ENCODE measurements at regions not wholly inside any gene's neighbourhood (a gene's known extent, or its start where the extent isn't known, plus 50 kb on each side); places are given as distances from the start of the nearest gene placed in this dataset.
"Not testable (repeated sequence)": the region's sequence is repeated elsewhere in the genome, so short reads cannot be mapped to it uniquely, and the experiment has no call there.

- H2AFZ ChIP-seq (ENCODE audit: low read depth, low read length, poor library complexity, severe bottlenecking); intact Hi-C loops (cut with micrococcal nuclease); H4K20me1 ChIP-seq (ENCODE audit: insufficient read depth); H3K9ac ChIP-seq (ENCODE audit: low read length); H3K4me2 ChIP-seq (ENCODE audit: low read length); H3K4me1 ChIP-seq (ENCODE audit: control insufficient read depth in 1 of 2, insufficient read depth in 2 of 2, low read length in 2 of 2); H3K36me3 ChIP-seq (ENCODE audit: control insufficient read depth in 1 of 2, insufficient read depth in 2 of 2, low read length in 2 of 2); POLR2A ChIA-PET; H3K27ac ChIP-seq (ENCODE audit: low read depth, low read length); H3K4me3 ChIP-seq (replicated peaks in 1 of 2; ENCODE audit: low read depth in 1 of 2, low read length in 2 of 2); ATAC-seq; BruUV-seq (replicated peaks); H3K9me2 ChIP-seq (ENCODE audit: insufficient read depth); RAD21 ChIA-PET (ENCODE audit: low non-redundant PET in 1 of 2, low total read pairs in 2 of 2, uncharacterized antibody in 2 of 2, unreplicated experiment in 2 of 2); H3K9me3 ChIP-seq (ENCODE audit: control insufficient read depth in 1 of 2, insufficient read depth in 1 of 2, low read depth in 1 of 2, low read length in 2 of 2); CTCF ChIA-PET; DNase-seq (ENCODE audit: low read depth, low spot score); H3K79me2 ChIP-seq (ENCODE audit: insufficient read depth, low read length); H3K27me3 ChIP-seq (ENCODE audit: insufficient read depth, low read length): not testable (repeated sequence)
Measured at GRCh38 chr16:21379645-21380044, 101.6 kb upstream of the CRYM start.

- H3K79me2 ChIP-seq (ENCODE audit: insufficient read depth, low read length); DNase-seq (ENCODE audit: low read depth, low spot score); ATAC-seq; H3K4me2 ChIP-seq (ENCODE audit: low read length); RAD21 ChIA-PET (ENCODE audit: low non-redundant PET in 1 of 2, low total read pairs in 2 of 2, uncharacterized antibody in 2 of 2, unreplicated experiment in 2 of 2); intact Hi-C loops (cut with micrococcal nuclease); H3K27me3 ChIP-seq (ENCODE audit: insufficient read depth, low read length); H3K9ac ChIP-seq (ENCODE audit: low read length); H3K4me1 ChIP-seq (ENCODE audit: control insufficient read depth in 1 of 2, insufficient read depth in 2 of 2, low read length in 2 of 2); H3K36me3 ChIP-seq (ENCODE audit: control insufficient read depth in 1 of 2, insufficient read depth in 2 of 2, low read length in 2 of 2); H3K9me2 ChIP-seq (ENCODE audit: insufficient read depth); H2AFZ ChIP-seq (ENCODE audit: low read depth, low read length, poor library complexity, severe bottlenecking); BruUV-seq (replicated peaks); H4K20me1 ChIP-seq (ENCODE audit: insufficient read depth); H3K27ac ChIP-seq (ENCODE audit: low read depth, low read length); POLR2A ChIA-PET; H3K9me3 ChIP-seq (ENCODE audit: control insufficient read depth in 1 of 2, insufficient read depth in 1 of 2, low read depth in 1 of 2, low read length in 2 of 2); H3K4me3 ChIP-seq (replicated peaks in 1 of 2; ENCODE audit: low read depth in 1 of 2, low read length in 2 of 2); CTCF ChIA-PET: not testable (repeated sequence)
Measured at GRCh38 chr16:21376196-21376899, 98.3 kb upstream of the CRYM start.

- H3K4me1 ChIP-seq (ENCODE audit: control insufficient read depth in 1 of 2, insufficient read depth in 2 of 2, low read length in 2 of 2); DNase-seq (ENCODE audit: low read depth, low spot score); POLR2A ChIA-PET; H3K9me3 ChIP-seq (ENCODE audit: control insufficient read depth in 1 of 2, insufficient read depth in 1 of 2, low read depth in 1 of 2, low read length in 2 of 2); H3K4me3 ChIP-seq (replicated peaks in 1 of 2; ENCODE audit: low read depth in 1 of 2, low read length in 2 of 2); ATAC-seq; H3K27me3 ChIP-seq (ENCODE audit: insufficient read depth, low read length); H3K79me2 ChIP-seq (ENCODE audit: insufficient read depth, low read length); H3K9ac ChIP-seq (ENCODE audit: low read length); H2AFZ ChIP-seq (ENCODE audit: low read depth, low read length, poor library complexity, severe bottlenecking); CTCF ChIA-PET; H3K36me3 ChIP-seq (ENCODE audit: control insufficient read depth in 1 of 2, insufficient read depth in 2 of 2, low read length in 2 of 2); RAD21 ChIA-PET (ENCODE audit: low non-redundant PET in 1 of 2, low total read pairs in 2 of 2, uncharacterized antibody in 2 of 2, unreplicated experiment in 2 of 2); H4K20me1 ChIP-seq (ENCODE audit: insufficient read depth); BruUV-seq (replicated peaks); H3K9me2 ChIP-seq (ENCODE audit: insufficient read depth); H3K27ac ChIP-seq (ENCODE audit: low read depth, low read length); intact Hi-C loops (cut with micrococcal nuclease); H3K4me2 ChIP-seq (ENCODE audit: low read length): not testable (repeated sequence)
Measured at GRCh38 chr16:21375334-21375733, 97.2 kb upstream of the CRYM start.

GRCh38 chr16:21373454-21373853 is 95.4 kb upstream of the CRYM start:
- intact Hi-C loops (cut with micrococcal nuclease); H3K79me2 ChIP-seq (ENCODE audit: insufficient read depth, low read length); CTCF ChIA-PET; RAD21 ChIA-PET (ENCODE audit: low non-redundant PET in 1 of 2, low total read pairs in 2 of 2, uncharacterized antibody in 2 of 2, unreplicated experiment in 2 of 2); H3K27ac ChIP-seq (ENCODE audit: low read depth, low read length); DNase-seq (ENCODE audit: low read depth, low spot score); BruUV-seq (replicated peaks); H3K9me3 ChIP-seq (ENCODE audit: control insufficient read depth in 1 of 2, insufficient read depth in 1 of 2, low read depth in 1 of 2, low read length in 2 of 2); H3K36me3 ChIP-seq (ENCODE audit: control insufficient read depth in 1 of 2, insufficient read depth in 2 of 2, low read length in 2 of 2); POLR2A ChIA-PET; ATAC-seq; H2AFZ ChIP-seq (ENCODE audit: low read depth, low read length, poor library complexity, severe bottlenecking); H3K4me1 ChIP-seq (ENCODE audit: control insufficient read depth in 1 of 2, insufficient read depth in 2 of 2, low read length in 2 of 2); H3K4me2 ChIP-seq (ENCODE audit: low read length); H3K27me3 ChIP-seq (ENCODE audit: insufficient read depth, low read length); H3K9me2 ChIP-seq (ENCODE audit: insufficient read depth); H4K20me1 ChIP-seq (ENCODE audit: insufficient read depth); H3K9ac ChIP-seq (ENCODE audit: low read length); H3K4me3 ChIP-seq (replicated peaks in 1 of 2; ENCODE audit: low read depth in 1 of 2, low read length in 2 of 2): not testable (repeated sequence)

Data from HCT116 (cell line).